ENCODE measurements at regions not wholly inside any gene's neighbourhood (a gene's known extent, or its start where the extent isn't known, plus 50 kb on each side); places are given as distances from the start of the nearest gene placed in this dataset.
"Not testable (repeated sequence)": the region's sequence is repeated elsewhere in the genome, so short reads cannot be mapped to it uniquely, and the experiment has no call there.

DNA sequence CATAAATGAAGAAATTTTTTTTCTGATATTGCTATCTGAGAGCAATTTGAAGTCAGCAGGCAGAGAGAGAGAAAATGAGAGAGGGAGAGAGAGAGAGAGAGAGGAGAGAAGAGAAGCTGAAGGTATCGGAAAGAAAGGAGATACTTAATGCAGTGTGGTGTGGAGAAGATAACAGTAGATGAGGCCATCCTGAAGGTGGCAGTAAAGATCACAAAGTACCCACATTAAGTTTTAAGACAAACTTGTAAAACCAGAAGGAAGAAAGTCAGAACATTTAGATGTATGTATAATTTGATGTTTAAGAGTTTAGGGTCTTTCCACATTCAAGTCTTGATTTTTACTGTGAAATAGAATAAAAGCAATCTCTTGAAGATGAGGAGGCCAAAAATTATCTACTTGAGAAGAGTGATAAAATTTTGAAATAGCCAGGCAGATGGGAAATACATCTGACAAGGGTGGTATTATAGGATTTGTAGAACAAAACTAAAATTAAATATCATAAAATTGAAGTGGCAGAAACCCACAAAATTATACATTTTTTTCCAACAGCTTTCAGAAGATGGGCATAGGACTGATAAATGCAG is 1753.4 kb downstream of the MRPL39 start:
- DNase-seq (ENCODE audit: low read depth), result no peak
- no peak overlapping the region for H3K4me3 ChIP-seq (ENCODE audit: control insufficient read depth, low read depth, low read length)
- TF ChIP-seq, protein P1, sequence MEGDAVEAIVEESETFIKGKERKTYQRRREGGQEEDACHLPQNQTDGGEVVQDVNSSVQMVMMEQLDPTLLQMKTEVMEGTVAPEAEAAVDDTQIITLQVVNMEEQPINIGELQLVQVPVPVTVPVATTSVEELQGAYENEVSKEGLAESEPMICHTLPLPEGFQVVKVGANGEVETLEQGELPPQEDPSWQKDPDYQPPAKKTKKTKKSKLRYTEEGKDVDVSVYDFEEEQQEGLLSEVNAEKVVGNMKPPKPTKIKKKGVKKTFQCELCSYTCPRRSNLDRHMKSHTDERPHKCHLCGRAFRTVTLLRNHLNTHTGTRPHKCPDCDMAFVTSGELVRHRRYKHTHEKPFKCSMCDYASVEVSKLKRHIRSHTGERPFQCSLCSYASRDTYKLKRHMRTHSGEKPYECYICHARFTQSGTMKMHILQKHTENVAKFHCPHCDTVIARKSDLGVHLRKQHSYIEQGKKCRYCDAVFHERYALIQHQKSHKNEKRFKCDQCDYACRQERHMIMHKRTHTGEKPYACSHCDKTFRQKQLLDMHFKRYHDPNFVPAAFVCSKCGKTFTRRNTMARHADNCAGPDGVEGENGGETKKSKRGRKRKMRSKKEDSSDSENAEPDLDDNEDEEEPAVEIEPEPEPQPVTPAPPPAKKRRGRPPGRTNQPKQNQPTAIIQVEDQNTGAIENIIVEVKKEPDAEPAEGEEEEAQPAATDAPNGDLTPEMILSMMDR (IDR thresholded peaks at IDR 0.05; ENCODE audit: control insufficient read depth, insufficient read depth, low read depth, low read length, missing control alignments), result no peak

DNA sequence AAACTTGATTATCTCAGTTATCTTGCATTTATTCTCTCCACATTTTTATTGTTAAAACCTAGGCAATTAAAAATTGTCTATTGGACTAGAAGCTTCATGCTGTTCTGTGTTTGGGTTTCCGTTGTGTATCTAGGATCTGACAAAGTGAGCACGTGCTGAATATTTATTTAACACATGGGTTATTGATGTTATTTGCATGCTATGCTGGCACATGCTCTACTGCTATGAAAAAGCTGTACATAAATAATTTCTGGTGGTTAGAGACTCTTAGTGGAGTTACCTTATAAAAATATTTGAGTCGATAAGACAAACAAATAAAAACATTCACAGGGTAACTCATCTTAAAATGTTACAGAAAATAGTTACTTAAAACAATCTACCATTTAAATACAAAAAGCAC is 1769.7 kb downstream of the MRPL39 start:
- TF ChIP-seq, protein P1 (IDR thresholded peaks at IDR 0.05; ENCODE audit: control insufficient read depth, insufficient read depth, low read depth, low read length, missing control alignments), result no peak
- DNase-seq (ENCODE audit: low read depth), result no peak
- no peak overlapping the region for H3K4me3 ChIP-seq (ENCODE audit: control insufficient read depth, low read depth, low read length)

DNA sequence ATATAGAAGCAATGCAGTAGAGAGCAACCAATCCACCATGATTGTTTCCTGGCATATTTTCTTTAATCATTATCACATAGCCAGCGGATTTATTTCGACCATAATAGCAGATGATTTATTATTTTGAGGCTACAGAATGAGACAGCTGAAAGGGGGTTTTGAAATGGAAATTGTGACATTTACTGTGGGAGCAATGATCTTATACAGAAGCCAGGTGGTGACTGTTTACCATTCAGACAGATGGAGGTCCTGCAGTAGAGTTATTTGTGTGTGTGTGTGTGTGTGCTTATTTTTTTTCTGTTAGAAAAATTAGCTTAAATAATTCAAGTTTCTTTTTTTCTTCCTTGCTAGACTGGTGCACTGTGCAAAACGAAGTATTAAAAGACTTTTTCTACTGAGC is 1784.5 kb downstream of the MRPL39 start:
- TF ChIP-seq, protein P1 (IDR thresholded peaks at IDR 0.05; ENCODE audit: control insufficient read depth, insufficient read depth, low read depth, low read length, missing control alignments), result no peak
- no peak overlapping the region for H3K4me3 ChIP-seq (ENCODE audit: control insufficient read depth, low read depth, low read length)
- no peak for DNase-seq (ENCODE audit: low read depth)

DNA sequence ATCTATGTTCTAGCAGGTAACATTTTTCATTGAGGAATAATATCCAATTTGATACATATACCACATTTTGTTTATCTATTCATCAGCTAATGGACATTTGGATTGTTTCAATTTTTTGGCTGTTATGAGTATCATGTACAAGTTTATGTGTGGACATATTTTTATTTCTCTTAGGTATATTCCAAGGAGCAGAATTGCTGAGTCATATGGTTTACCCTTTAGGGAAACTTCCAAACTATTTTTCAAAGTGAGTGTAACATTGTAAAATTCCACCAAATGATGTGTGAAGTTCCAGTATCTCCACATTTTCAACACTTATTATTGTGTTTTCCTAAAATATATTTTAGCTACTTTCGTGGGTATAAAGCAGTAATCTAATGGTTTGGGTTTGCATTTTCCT is 1789.9 kb downstream of the MRPL39 start:
- no peak overlapping the region for H3K4me3 ChIP-seq (ENCODE audit: control insufficient read depth, low read depth, low read length)
- no peak for DNase-seq (ENCODE audit: low read depth)
- TF ChIP-seq, protein P1 (IDR thresholded peaks at IDR 0.05; ENCODE audit: control insufficient read depth, insufficient read depth, low read depth, low read length, missing control alignments), result no peak

DNA sequence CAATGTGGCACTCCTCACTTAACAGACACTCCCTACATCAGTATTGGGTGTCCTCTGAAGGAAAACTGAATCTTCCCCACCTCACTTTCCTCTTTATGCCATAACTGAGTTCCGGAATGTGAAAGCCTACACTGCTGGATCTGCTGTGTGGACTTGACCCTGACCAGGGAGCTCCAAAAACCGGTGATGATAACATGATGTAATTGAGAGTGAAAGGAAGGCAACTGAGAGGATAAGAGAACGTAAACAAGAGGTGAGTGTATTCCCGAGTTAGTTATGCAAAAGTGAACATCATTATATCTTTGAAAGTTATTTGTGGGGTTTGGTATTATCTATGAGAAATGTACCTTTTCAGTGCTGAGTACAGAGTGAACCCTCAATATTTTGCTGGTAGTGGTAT is 1794.8 kb downstream of the MRPL39 start:
- H3K4me3 ChIP-seq (ENCODE audit: control insufficient read depth, low read depth, low read length), result no peak overlapping the region
- DNase-seq (ENCODE audit: low read depth), result no peak
- TF ChIP-seq, protein P1 (IDR thresholded peaks at IDR 0.05; ENCODE audit: control insufficient read depth, insufficient read depth, low read depth, low read length, missing control alignments), result no peak

DNA sequence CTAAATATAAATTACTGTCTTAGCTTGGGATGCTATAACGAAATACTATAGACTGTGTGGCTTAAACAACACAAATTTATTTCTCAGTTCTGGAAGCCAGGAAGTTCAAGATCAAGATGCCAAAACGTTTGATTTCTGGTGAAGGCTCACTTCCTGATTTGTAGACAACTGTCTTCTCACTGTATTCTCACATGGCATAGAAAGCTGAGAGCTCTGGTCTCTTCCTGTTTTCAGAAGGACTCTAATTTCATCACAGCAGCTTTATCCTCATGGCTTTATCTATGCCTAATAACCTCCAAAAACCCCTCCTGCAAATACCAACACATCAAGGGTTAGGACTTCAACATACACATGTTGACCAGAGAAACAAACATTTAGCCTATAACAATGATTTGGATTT is 1795.5 kb downstream of the MRPL39 start:
- TF ChIP-seq, protein P1 (IDR thresholded peaks at IDR 0.05; ENCODE audit: control insufficient read depth, insufficient read depth, low read depth, low read length, missing control alignments), result no peak
- DNase-seq (ENCODE audit: low read depth), result no peak
- no peak overlapping the region for H3K4me3 ChIP-seq (ENCODE audit: control insufficient read depth, low read depth, low read length)

DNA sequence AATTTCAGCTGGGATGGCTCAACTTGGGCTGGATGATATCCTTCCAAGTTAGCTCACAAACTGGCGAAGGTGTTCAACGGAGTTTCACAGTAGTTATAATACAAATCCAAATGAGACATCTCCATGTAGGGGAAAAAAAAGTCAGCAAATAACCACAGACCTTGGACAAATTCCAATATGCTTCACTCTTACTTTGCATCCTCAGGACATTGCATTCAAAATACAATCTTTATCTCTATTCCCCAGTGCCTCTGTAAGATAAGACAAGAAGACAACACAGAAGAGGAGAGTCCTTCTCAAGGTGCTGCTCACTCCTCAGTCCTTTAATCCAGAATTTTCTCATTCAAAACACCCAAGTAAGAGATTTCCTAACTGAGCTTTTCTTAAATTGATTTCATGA is 1797.7 kb downstream of the MRPL39 start:
- TF ChIP-seq, protein P1 (IDR thresholded peaks at IDR 0.05; ENCODE audit: control insufficient read depth, insufficient read depth, low read depth, low read length, missing control alignments), result no peak
- H3K4me3 ChIP-seq (ENCODE audit: control insufficient read depth, low read depth, low read length), result no peak overlapping the region
- DNase-seq (ENCODE audit: low read depth), result no peak

DNA sequence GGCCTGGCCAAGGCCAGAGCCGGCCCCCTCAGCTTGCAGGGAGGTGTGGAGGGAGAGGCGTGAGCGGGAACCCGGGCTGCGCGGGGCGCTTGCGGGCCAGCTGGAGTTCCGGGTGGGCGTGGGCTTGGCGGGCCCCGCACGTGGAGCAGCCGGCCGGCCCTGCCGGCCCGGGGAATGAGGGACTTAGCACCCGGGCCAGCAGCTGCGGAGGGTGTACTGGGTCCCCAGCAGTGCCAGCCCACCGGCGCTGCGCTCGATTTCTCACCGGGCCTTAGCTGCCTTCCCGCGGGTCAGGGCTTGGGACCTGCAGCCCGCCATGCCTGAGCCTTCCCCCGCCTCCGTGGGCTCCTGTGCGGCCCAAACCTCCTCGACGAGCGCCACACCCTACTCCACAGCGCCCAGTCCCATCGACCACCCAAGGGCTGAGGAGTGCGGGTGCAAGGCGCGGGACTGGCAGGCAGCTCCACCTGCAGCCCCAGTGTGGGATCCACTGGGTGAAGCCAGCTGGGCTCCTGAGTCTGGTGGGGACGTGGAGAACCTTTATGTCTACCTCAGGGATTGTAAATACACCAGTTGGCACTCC is 1800.2 kb downstream of the MRPL39 start:
- not testable (repeated sequence) for H3K4me3 ChIP-seq (ENCODE audit: control insufficient read depth, low read depth, low read length); DNase-seq (ENCODE audit: low read depth)

Measured in AG09309 (cell line).